ENCODE measurements at regions not wholly inside any gene's neighbourhood (a gene's known extent, or its start where the extent isn't known, plus 50 kb on each side); places are given as distances from the start of the nearest gene placed in this dataset.

DNA sequence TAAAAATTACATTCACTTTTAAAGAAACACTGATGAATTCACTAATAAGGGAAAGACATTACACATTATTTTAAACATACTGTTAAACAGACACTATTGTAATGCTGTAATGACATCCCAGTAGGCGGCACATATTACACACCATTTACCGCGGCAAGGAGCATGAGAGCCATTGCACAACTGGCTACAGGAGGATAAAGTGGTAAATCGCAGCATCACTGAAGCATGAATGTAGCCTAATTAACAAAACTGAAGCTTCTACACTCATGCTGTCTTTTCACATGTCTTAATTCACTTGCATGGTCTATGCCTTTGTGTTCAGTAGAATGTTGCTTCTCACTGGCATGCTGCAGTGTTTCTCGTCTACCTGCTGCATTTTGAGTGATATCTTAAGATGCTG, 1046.0 kb downstream of the MRPL39 start:
- Histone ChIP-seq H3K4ac (replicated peaks; ENCODE audit: insufficient read length, low read depth, low read length) (no peak overlapping the region), H3K9ac (replicated peaks in 1 of 4; ENCODE audit: extremely low read depth in 1 of 4, low read depth in 3 of 4, low read length in 3 of 4) (no peak overlapping the region), H2BK5ac (ENCODE audit: low read depth, low read length) (no peak overlapping the region), H3K27ac (ENCODE audit: low read depth, low read length) (no peak overlapping the region), H2BK15ac (ENCODE audit: low read length) (no peak overlapping the region), H3K79me1 (ENCODE audit: low read depth, low read length) (no peaks in the 10 kb centered on the region), H3K23ac (ENCODE audit: insufficient read length) (no peak overlapping the region), H2BK12ac (ENCODE audit: low read depth, low read length) (no peak overlapping the region), H3K4me2 (ENCODE audit: insufficient read depth in 1 of 2, low read depth in 2 of 2, low read length in 2 of 2) (no peak overlapping the region), H3K4me1 (replicated peaks in 1 of 4; ENCODE audit: control insufficient read depth in 3 of 4, insufficient read depth in 4 of 4, low read length in 3 of 4) (no peaks in the 10 kb centered on the region), H3K4me3 (ENCODE audit: extremely low read depth in 1 of 4, insufficient read depth in 2 of 4, low read depth in 3 of 4, low read length in 4 of 4) (no peak overlapping the region), H4K20me1 (replicated peaks in 1 of 2; ENCODE audit: control insufficient read depth in 1 of 2, insufficient read depth in 2 of 2, low read length in 2 of 2) (no peaks in the 10 kb centered on the region), H4K5ac (ENCODE audit: insufficient read length, low read depth, low read length) (no peak overlapping the region), H3K36me3 (ENCODE audit: control insufficient read depth in 2 of 4, insufficient read depth in 4 of 4, low read length in 3 of 4) (no peaks in the 10 kb centered on the region), H2BK120ac (replicated peaks; ENCODE audit: low read depth, low read length) (no peak overlapping the region), H2BK20ac (ENCODE audit: low read length) (no peak overlapping the region), H3K23me2 (ENCODE audit: low read depth, low read length) (no peaks in the 10 kb centered on the region), H4K8ac (ENCODE audit: extremely low read depth, insufficient read depth, low read length) (no peak overlapping the region), H3K14ac (ENCODE audit: insufficient read length) (no peak overlapping the region), H4K91ac (replicated peaks; ENCODE audit: insufficient read length, low read length) (no peak overlapping the region), H2AFZ (ENCODE audit: low read length) (no peak overlapping the region), H3K27me3 (replicated peaks in 1 of 4; ENCODE audit: control insufficient read depth in 3 of 4, extremely low read depth in 1 of 4, insufficient read depth in 3 of 4, low read length in 3 of 4) (peaks cover 0 to 1% (median 0%) of the 10 kb centered on the region in 4 experiments; a peak in 1 of 7 replicates), H3K18ac (ENCODE audit: extremely low read depth, low read length) (no peak overlapping the region), H3K79me2 (ENCODE audit: control insufficient read depth in 1 of 2, insufficient read depth in 2 of 2, low read length in 2 of 2) (no peaks in the 10 kb centered on the region), H2AK5ac (ENCODE audit: low read depth, low read length) (no peak overlapping the region), H3K9me3 (ENCODE audit: insufficient read depth in 2 of 2, low read depth in 1 of 2, low read length in 1 of 2) (peaks cover 12 to 24% of the 10 kb centered on the region in 2 experiments; a peak in 2 of 4 replicates), H3K56ac (replicated peaks; ENCODE audit: insufficient read length, low read depth, low read length) (no peak overlapping the region)
- DNase-seq (ENCODE audit: low read depth in 1 of 2, low spot score in 2 of 2) (no peak), FAIRE-seq (no peak)
- WGBS, 2 experiments (ENCODE audit: extremely low coverage in 1 of 2, insufficient coverage in 1 of 2, insufficient read length in 1 of 2, insufficient replicate concordance in 2 of 2, low coverage in 1 of 2, low lambda C conversion rate in 2 of 2, missing lambda C conversion rate in 1 of 2): 94% methylated on average over 5 of the region's 5 CpGs; no CpG with 5 or more reads in 1 of the 2 experiments
- ChIA-PET POLR2A (ENCODE audit: partially characterized antibody) (no interaction called here), CTCF (ENCODE audit: partially characterized antibody) (no interaction called here)
- no peak for TF ChIP-seq GABPA (IDR thresholded peaks at IDR 0.05; ENCODE audit: borderline replicate concordance, insufficient read depth, low read length)
- TF ChIP-seq SIN3A (conservative IDR thresholded peaks at IDR 0.05 in 1 of 2, IDR thresholded peaks at IDR 0.05 in 1 of 2; ENCODE audit: low read depth in 1 of 2, low read length in 2 of 2): no peak
- TF ChIP-seq POLR2AphosphoS5 (IDR thresholded peaks at IDR 0.05; ENCODE audit: low read depth, low read length): no peak
- no peak for TF ChIP-seq KDM4A (IDR thresholded peaks at IDR 0.05; ENCODE audit: low read depth, low read length, severe bottlenecking)
- TF ChIP-seq ATF2 (IDR thresholded peaks at IDR 0.05; ENCODE audit: low read length): no peak
